Fibroblast of pulmonary artery (primary cell): ENCODE measurements at regions not wholly inside any gene's neighbourhood (a gene's known extent, or its start where the extent isn't known, plus 50 kb on each side); places are given as distances from the start of the nearest gene placed in this dataset.

Source experiments
- DNase-seq: peaks from one replicate; pipeline ENCODE4 v3.0.0-alpha.2; 2010; ENCODE audit warnings: low read depth
- H3K4me3 ChIP-seq: replicated peaks from 2 replicates; pipeline ENCODE4 v1.5.1; 2011; ENCODE audit warnings: low read depth, mild to moderate bottlenecking, control low read depth, low read length, moderate library complexity
- CTCF ChIP-seq: IDR thresholded peaks from 2 replicates; pipeline ENCODE4 v1.5.1; 2011; ENCODE audit warnings: mild to moderate bottlenecking, control low read depth, low read length, inconsistent platforms; ENCODE audit errors: missing control alignments

- TF ChIP-seq CTCF: no peak
- no peak overlapping the region for H3K4me3 ChIP-seq
These were observed 497.3 kb downstream of the MIAT start for GRCh38 chr22:27154717-27155116.

GRCh38 chr22:27156821-27157489 is 499.6 kb downstream of the MIAT start:
- H3K4me3 ChIP-seq: no peak overlapping the region
- TF ChIP-seq CTCF: no peak
- no peak for DNase-seq

More at GRCh38 chr22:27154717-27155116, 497.3 kb downstream of the MIAT start:
- no peak for DNase-seq

GRCh38 chr22:27157666-27158370 is 500.4 kb downstream of the MIAT start:
- no peak overlapping the region for H3K4me3 ChIP-seq
- no peak for TF ChIP-seq CTCF
- DNase-seq: no peak

- TF ChIP-seq CTCF: no peak
- H3K4me3 ChIP-seq: no peak overlapping the region
- DNase-seq: no peak
These were observed 501.6 kb downstream of the MIAT start for GRCh38 chr22:27159016-27159415.

GRCh38 chr22:27159716-27160295 is 502.4 kb downstream of the MIAT start:
- H3K4me3 ChIP-seq: no peak overlapping the region
- DNase-seq: no peak
- no peak for TF ChIP-seq CTCF

GRCh38 chr22:27163162-27164137 is 506.1 kb downstream of the MIAT start:
- no peak overlapping the region for H3K4me3 ChIP-seq
- DNase-seq: no peak
- TF ChIP-seq CTCF: no peak
